Activated CD4-positive, alpha-beta T cell treated with anti-CD3 and anti-CD28 coated beads, Interleukin-2, amount 10 ng/mL, durations not matched to agents 7 days and 5 days (primary cell): ENCODE measurements at regions not wholly inside any gene's neighbourhood (a gene's known extent, or its start where the extent isn't known, plus 50 kb on each side); places are given as distances from the start of the nearest gene placed in this dataset.

Source experiments
- CTCF ChIA-PET: fragments of 350-600 bp; sonication (Branson Sonifier 250); formaldehyde crosslinking; loops from one replicate; lab custom pipeline; 2021; ENCODE audit warnings: antibody characterized with exemption; lab: Charles Lee
- POLR2A ChIA-PET: fragments of 350-600 bp; sonication (Branson Sonifier 250); formaldehyde crosslinking; loops from one replicate; lab custom pipeline; 2021; ENCODE audit warnings: antibody characterized with exemption; lab: Charles Lee
- DNase-seq: peaks from one replicate; pipeline ENCODE4 v3.0.0-alpha.2; 2020
- H3K27ac Mint-ChIP-seq: one replicate; pipeline ENCODE4 v1.8.0; 2021; ENCODE audit warnings: mild to moderate bottlenecking, moderate library complexity, mixed read lengths
- H3K27me3 Mint-ChIP-seq: one replicate; pipeline ENCODE4 v1.8.0; 2021; ENCODE audit warnings: mixed read lengths
- H3K36me3 Mint-ChIP-seq: one replicate; pipeline ENCODE4 v1.8.0; 2021; ENCODE audit warnings: low read depth, mixed read lengths
- H3K4me1 Mint-ChIP-seq: one replicate; pipeline ENCODE4 v1.8.0; 2021; ENCODE audit warnings: mixed read lengths
- H3K4me3 Mint-ChIP-seq: one replicate; pipeline ENCODE4 v1.8.0; 2021; ENCODE audit warnings: mild to moderate bottlenecking, moderate library complexity, mixed read lengths
- H3K9me3 Mint-ChIP-seq: one replicate; pipeline ENCODE4 v1.8.0; 2021; ENCODE audit warnings: mixed read lengths

DNA sequence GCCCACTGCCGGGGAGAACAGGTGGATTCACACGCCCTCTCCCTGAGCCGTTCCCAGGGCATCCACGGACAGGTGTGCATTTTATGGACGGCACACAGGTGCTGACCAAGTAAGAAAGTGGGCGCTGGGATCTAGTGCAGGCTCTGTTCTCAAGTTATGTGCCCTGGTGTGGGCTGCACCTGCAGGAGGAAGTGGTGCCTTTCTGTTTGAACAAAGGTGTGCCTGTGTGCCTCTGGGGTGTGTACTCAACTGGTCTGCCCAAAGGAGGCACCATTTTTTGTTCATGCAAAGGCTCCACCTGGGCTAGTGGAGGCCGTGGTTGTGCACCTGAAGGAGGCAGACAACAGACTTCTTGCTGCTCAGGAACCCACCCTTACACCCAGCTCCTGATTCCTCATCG lies 88.2 kb upstream of the HK2 start:
- DNase-seq: no peak
- Mint-ChIP-seq H3K4me1 (no peaks in the 10 kb centered on the region), H3K27me3 (no peaks in the 10 kb centered on the region), H3K36me3 (no peaks in the 10 kb centered on the region), H3K9me3 (no peaks in the 10 kb centered on the region), H3K27ac (no peak overlapping the region), H3K4me3 (no peak overlapping the region)
- ChIA-PET POLR2A (no interaction called here), CTCF (interaction anchor here (0.9 kb wide), 1 partner anchor 39 kb away, joined by 3 read pairs; no protein-coding TSS in a partner anchor)

DNA sequence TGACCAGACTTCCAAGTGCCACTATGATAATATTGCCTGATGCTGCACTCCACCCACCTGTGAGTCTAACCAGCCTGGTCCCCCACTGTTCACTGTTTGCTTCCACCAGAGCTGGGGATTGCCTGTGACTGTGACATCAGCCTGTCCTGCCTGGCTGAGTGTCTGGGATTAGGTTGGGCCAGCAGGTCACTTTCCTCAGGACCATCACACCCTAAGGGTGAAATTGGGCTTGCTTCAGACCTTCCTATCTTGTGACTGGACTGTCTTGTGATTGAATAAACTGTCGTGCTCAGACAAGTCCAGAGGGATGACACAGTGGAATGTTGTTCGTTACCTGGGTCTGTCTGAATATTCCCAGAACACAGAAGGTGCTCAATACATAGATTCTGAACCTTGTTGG lies 87.4 kb upstream of the HK2 start:
- no peak overlapping the region for H3K27ac Mint-ChIP-seq
- POLR2A ChIA-PET: no interaction called here

DNA sequence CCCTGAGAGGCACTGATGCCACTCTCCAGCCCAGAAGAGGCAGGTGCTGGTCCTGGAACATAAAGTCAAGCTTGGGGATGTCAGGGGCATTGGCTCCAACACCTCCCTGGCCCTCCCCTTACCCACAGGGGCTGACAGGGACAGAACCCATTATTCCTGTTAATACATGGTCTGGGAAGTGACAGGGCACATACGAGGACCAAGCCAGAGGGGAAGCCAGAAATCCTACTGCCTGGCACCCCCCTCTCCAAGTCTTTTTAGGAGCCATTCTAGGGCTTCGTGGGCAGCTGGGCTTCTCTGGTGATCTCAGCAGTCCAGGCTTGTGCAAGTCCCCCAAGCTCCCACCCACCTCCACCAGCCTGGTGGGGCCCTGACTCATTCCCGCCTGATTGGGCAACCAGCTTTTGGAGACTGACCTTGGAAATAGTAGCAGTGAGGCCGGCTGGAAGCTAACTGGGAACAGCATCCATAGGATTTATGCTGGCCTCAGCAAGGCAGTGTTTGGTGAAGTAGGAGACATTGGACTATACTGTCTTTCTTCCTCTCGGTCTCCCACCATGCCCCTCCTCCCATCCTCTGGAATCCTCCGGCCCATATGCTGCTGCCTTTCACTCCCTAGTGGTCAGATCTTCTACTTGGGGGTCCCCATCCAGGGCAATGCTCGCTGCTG lies 86.4 kb upstream of the HK2 start:
- CTCF ChIA-PET: interaction anchor here (1.4 kb wide), 1 partner anchor 12 kb away, joined by 3 read pairs; no protein-coding TSS in a partner anchor
- Mint-ChIP-seq H3K27me3 (no peaks in the 10 kb centered on the region), H3K36me3 (no peaks in the 10 kb centered on the region), H3K4me1 (no peaks in the 10 kb centered on the region), H3K9me3 (no peaks in the 10 kb centered on the region), H3K4me3 (no peak overlapping the region), H3K27ac (no peak overlapping the region)
- POLR2A ChIA-PET: no interaction called here
- no peak for DNase-seq

More for the DNA sequence above, 87.4 kb upstream of the HK2 start:
- Mint-ChIP-seq H3K9me3 (no peaks in the 10 kb centered on the region), H3K36me3 (no peaks in the 10 kb centered on the region), H3K4me3 (no peak overlapping the region), H3K27me3 (no peaks in the 10 kb centered on the region), H3K4me1 (no peaks in the 10 kb centered on the region)
- CTCF ChIA-PET: no interaction called here
- DNase-seq: no peak

DNA sequence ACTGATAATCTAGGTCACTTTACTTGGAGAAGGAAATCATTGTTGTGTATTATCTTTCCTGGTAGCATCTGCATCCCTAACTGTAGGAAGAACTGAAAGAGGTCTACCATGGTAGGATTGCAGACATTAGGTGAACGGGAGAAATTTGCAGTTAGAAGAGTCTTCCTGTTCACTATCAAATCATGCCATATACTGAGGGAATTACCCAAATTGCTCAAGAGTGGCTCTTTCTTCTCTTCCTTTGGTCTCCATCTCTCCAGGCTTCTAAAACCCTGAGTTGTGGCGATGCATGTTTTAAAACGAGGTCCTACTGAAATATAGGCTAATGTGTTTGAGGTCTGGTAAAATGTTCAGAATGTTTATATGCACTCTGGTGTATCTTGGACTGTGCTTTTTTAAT lies 85.3 kb upstream of the HK2 start:
- Mint-ChIP-seq H3K27ac (no peak overlapping the region), H3K4me1 (no peaks in the 10 kb centered on the region), H3K9me3 (no peaks in the 10 kb centered on the region), H3K4me3 (no peak overlapping the region), H3K36me3 (no peaks in the 10 kb centered on the region), H3K27me3 (no peaks in the 10 kb centered on the region)
- CTCF ChIA-PET: no interaction called here
- no peak for DNase-seq
- POLR2A ChIA-PET: no interaction called here

DNA sequence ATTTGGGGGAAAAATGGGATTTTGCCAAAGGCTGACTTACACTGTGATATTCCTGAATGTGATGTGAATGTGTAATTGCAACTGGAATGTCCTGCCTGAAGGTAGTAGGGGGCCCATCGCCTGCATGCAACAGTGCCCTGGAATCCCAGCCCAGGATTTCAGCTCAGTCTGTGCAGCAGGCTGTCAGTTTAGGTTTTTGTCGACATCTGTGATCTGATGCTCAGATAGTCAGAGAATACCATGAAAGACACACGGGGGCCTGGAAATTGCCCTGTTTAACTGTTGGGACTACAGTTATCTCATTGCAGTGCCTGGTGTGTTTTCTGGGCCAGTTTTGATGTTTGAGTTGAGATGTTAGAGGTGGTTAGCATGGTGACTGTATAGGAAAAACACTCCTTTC lies 84.5 kb upstream of the HK2 start:
- H3K9me3 Mint-ChIP-seq: no peaks in the 10 kb centered on the region
- H3K27ac Mint-ChIP-seq: no peak overlapping the region
- no peaks in the 10 kb centered on the region for H3K4me1 Mint-ChIP-seq
- no peaks in the 10 kb centered on the region for H3K27me3 Mint-ChIP-seq
- H3K4me3 Mint-ChIP-seq: no peak overlapping the region
- ChIA-PET CTCF (interaction anchor here (1.3 kb wide), 1 partner anchor 46 kb away, joined by 3 read pairs; no protein-coding TSS in a partner anchor), POLR2A (no interaction called here)
- no peaks in the 10 kb centered on the region for H3K36me3 Mint-ChIP-seq
- no peak for DNase-seq

DNA sequence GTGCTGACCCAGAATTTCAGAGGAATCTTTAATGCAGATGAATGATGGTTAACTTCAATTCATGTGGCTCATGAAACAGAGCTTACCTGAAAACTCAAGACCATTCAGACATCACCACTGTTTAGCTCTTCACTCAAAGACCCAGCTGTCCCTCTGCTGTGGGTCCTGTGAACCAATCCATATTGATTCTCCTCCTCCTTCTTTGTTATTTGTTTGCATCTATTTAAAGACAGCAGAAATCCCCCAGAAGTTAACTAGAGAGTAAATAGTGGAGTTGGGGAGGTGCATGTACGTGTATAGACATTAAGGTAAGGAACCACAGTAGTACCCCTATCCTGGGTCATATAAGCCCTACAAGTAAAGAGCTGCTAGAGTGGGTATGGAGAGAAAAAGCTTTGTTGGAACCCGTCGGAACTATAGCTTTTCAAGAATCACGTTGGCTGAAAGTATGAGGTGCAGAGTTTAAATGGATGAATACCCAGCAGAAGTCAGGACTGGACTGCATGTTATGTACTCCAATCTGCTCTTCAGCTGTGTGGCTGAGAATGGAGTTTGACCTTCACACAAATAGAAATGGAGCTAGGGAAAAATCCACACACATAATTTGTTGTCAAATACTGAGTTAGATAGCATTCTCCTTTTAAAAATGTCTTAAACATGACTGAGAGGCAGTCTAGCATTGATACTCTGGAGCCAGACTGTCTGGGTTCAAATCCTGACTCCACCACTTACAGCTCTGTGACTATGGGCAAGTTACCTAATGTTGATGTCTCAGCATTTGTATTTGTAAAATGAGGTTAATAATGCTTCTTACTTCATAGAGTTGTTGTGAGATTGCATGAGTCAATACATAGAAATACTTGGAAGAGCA lies 81.7 kb upstream of the HK2 start:
- no peaks in the 10 kb centered on the region for H3K4me1 Mint-ChIP-seq
- no peaks in the 10 kb centered on the region for H3K36me3 Mint-ChIP-seq
- DNase-seq: no peak
- POLR2A ChIA-PET: interaction anchor here (0.6 kb wide), 1 partner anchor 423 kb away, joined by 3 read pairs; no protein-coding TSS in a partner anchor
- peaks cover 4% of the 10 kb centered on the region for H3K9me3 Mint-ChIP-seq
- no peak overlapping the region for H3K4me3 Mint-ChIP-seq
- peaks cover 3% of the 10 kb centered on the region for H3K27me3 Mint-ChIP-seq
- CTCF ChIA-PET: interaction anchor here (1.0 to 1.4 kb wide), 2 partner anchors 10 to 37 kb away, joined by 3 to 4 read pairs; no protein-coding TSS in a partner anchor
- no peak overlapping the region for H3K27ac Mint-ChIP-seq

DNA sequence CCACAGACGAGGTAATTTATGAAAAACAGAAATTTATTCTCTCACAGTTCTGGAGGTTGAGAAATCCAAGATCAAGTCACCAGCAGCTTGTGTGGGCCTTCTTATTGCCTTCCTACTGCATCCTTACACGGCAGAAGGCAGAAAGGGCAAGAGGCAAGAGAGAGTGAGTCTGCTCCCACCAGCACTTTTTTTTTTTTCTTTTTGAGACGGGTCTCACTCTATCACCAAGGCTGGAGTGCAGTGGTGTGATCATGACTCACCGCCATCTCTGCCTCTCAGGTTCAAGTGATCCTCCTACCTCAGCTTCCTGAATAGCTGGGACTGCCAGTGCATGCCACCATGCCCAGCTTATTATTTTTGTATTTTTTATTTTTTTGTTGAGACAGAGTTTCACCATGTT lies 78.5 kb upstream of the HK2 start:
- Mint-ChIP-seq H3K4me1 (no peaks in the 10 kb centered on the region), H3K27ac (no peak overlapping the region), H3K4me3 (no peak overlapping the region), H3K36me3 (no peaks in the 10 kb centered on the region), H3K27me3 (peaks cover 5% of the 10 kb centered on the region), H3K9me3 (peaks cover 7% of the 10 kb centered on the region)
- ChIA-PET POLR2A (no interaction called here), CTCF (interaction anchor here (0.8 kb wide), 1 partner anchor 12 kb away, joined by 3 read pairs; no protein-coding TSS in a partner anchor)
- no peak for DNase-seq

DNA sequence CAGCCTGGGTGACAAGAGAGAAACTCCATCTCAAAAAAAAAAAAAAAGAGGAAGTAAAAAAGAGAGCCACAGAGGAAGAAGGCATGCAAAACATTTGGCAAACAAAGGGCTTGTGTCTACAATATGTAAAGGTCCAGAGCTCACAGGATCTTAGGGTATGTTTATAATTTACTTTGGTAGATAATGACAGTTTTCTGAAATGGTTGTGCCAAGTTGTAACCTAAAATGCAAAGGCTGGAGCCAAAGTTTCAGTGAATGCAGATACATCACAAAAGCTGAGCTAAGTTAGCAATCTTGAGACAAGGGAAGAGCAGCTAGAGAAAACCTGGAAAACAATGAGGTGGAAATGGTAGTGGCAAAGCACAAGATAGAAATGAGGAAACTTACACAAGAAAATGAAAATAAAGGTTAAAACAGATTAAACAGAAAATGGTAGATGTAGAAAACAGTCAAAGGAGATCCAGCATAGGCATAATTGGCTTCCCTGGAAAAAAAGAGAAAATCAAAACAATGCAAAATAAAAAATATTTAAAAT lies 77.5 kb upstream of the HK2 start:
- no peak for DNase-seq
- CTCF ChIA-PET: interaction anchor here (0.6 kb wide), 3 partner anchors 12 to 1096 kb away, joined by 3 to 4 read pairs (median 3); no protein-coding TSS in a partner anchor

DNA sequence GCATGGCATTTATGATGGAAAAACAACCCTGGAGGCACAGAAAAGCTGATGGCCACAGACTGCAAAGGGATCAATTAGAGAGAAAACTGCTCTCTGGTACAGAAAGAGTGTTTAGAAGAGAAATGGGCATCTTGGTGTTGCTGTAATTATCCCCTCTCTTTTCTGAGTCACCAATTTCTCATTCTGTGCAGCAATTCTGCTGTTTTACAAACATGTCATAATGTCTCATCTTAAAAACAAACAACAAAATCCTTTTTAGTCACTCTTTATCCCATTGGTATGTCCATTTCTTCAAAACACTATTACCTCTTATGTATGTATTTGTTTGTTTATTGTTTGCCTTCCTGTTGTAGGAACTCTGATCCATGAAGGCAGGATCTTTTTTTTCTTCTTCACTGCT lies 73.9 kb upstream of the HK2 start:
- ChIA-PET CTCF (interaction anchor here (1.7 kb wide), 1 partner anchor 10 kb away, joined by 5 read pairs; no protein-coding TSS in a partner anchor), POLR2A (no interaction called here)
- Mint-ChIP-seq H3K27me3 (peaks cover 5% of the 10 kb centered on the region), H3K36me3 (no peaks in the 10 kb centered on the region), H3K9me3 (peaks cover 7% of the 10 kb centered on the region), H3K4me1 (peaks cover 9% of the 10 kb centered on the region), H3K27ac (no peak overlapping the region), H3K4me3 (no peak overlapping the region)
- no peak for DNase-seq

More for the DNA sequence above, 77.5 kb upstream of the HK2 start:
- peaks cover 5% of the 10 kb centered on the region for H3K27me3 Mint-ChIP-seq
- peaks cover 7% of the 10 kb centered on the region for H3K9me3 Mint-ChIP-seq
- POLR2A ChIA-PET: no interaction called here
- H3K4me1 Mint-ChIP-seq: no peaks in the 10 kb centered on the region
- no peak overlapping the region for H3K4me3 Mint-ChIP-seq
- H3K36me3 Mint-ChIP-seq: no peaks in the 10 kb centered on the region
- no peak overlapping the region for H3K27ac Mint-ChIP-seq

DNA sequence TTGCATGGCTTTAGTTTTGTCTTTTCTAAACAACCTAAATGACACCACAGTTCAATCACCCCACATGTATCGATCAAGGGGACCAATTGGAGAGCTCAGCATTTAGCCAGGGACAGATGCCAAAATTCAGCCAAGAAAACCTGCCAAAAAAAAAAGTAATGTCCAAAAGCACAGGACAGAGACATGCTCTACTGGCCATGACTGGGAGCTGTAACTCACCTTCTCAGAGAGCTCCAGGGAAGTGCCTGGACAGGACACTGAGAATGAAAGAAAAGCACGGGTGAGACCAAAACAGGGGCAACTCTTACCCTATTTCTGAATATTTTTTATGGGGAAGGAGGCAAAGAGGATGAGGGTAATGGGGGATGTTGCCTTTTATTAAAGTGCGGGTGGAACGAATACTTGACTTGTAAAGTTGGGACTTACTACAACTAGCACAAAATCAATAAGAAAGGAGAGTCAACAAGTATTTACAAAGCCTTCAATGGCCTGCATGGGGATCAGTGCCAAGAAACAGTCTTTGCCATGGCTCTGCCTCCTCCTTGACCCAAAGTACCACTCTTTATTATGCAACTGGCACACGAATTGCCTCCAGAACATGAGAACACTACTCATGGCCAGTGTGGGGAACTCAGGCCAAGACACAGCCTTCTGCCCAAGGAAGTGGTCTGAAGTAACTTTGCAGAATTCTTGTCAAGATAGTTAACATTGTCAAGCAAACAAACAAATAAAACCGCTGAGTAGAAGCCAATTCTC lies 72.9 kb upstream of the HK2 start:
- Mint-ChIP-seq H3K36me3 (no peaks in the 10 kb centered on the region), H3K27me3 (peaks cover 5% of the 10 kb centered on the region), H3K4me3 (no peak overlapping the region), H3K9me3 (peaks cover 7% of the 10 kb centered on the region), H3K27ac (no peak overlapping the region), H3K4me1 (peaks cover 10% of the 10 kb centered on the region)
- ChIA-PET CTCF (no interaction called here), POLR2A (no interaction called here)
- no peak for DNase-seq

DNA sequence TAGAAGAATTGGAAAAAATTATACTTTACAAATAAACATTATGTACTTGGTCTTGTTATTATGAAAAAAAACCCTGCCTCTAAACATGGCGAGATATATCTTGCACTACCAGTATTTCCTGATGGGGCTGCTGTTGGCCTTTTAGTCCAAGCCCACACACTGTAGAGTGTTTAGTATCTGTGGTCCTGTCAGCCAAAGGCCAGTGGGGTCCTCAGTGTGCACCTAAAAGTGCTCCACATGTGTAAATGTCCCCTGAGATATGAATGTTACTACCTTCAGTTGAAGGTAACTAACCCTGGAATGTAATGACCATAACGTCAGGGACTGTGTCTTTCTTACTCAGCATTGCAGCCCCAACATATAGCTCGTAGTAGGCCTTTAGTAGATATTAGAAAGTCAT lies 71.1 kb upstream of the HK2 start:
- POLR2A ChIA-PET: no interaction called here
- Mint-ChIP-seq H3K9me3 (peaks cover 2% of the 10 kb centered on the region), H3K36me3 (no peaks in the 10 kb centered on the region), H3K4me3 (no peak overlapping the region), H3K4me1 (peaks cover 10% of the 10 kb centered on the region), H3K27me3 (peaks cover 2% of the 10 kb centered on the region), H3K27ac (no peak overlapping the region)
- CTCF ChIA-PET: no interaction called here
- no peak for DNase-seq

DNA sequence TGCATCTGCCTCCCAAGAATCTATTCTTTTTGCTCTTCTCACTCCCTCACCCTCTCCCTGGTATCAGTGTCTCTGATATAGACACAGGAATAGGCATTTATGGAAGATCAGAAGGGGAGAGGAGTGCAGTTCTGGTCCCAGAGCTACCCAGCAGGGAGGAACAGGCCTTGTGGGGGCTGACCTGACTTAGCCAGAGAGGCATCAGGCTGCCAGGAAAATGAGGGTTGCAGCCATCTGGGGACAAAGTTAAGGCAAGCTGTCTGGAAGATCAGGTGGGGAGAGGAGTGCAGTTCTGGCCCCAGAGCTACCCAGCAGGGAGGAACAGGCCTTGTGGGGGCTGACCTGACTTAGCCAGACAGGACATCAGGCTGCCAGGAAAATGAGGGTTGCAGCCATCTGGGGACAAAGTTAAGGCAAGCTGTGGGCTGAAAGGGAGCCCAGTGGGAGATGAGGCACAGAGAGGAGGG lies 69.9 kb upstream of the HK2 start:
- H3K36me3 Mint-ChIP-seq: no peaks in the 10 kb centered on the region
- H3K4me3 Mint-ChIP-seq: no peak overlapping the region
- H3K4me1 Mint-ChIP-seq: peaks cover 10% of the 10 kb centered on the region
- H3K9me3 Mint-ChIP-seq: no peaks in the 10 kb centered on the region
- no peak overlapping the region for H3K27ac Mint-ChIP-seq
- no peak for DNase-seq
- POLR2A ChIA-PET: no interaction called here
- CTCF ChIA-PET: interaction anchor here (0.7 to 1.5 kb wide), 2 partner anchors 28 to 73 kb away, joined by 3 read pairs; no protein-coding TSS in a partner anchor
- no peaks in the 10 kb centered on the region for H3K27me3 Mint-ChIP-seq
